ENCODE measurements at regions not wholly inside any gene's neighbourhood (a gene's known extent, or its start where the extent isn't known, plus 50 kb on each side); places are given as distances from the start of the nearest gene placed in this dataset.

GRCh38 chr5:3139499-3139931, 388.0 kb upstream of the IRX2 start:
- TF ChIP-seq POLR2A (IDR thresholded peaks at IDR 0.05) (no peak), CTCF (IDR thresholded peaks at IDR 0.05) (no peak)
